H9 (cell line): ENCODE measurements at regions not wholly inside any gene's neighbourhood (a gene's known extent, or its start where the extent isn't known, plus 50 kb on each side); places are given as distances from the start of the nearest gene placed in this dataset.

Experiments used
- DNase-seq: peaks from one replicate; pipeline ENCODE4 v3.0.0-alpha.2; 2017
- H2AFZ ChIP-seq: one replicate; pipeline ENCODE4 v1.6.1; 2013; ENCODE audit warnings: mild to moderate bottlenecking, low read length, control low read depth, moderate library complexity
- H2AK5ac ChIP-seq: 2 replicates; pipeline ENCODE4 v1.6.1; 2013; ENCODE audit warnings: low read length, control low read depth, mixed read lengths; ENCODE audit not compliant: insufficient read length
- H2BK120ac ChIP-seq: one replicate; pipeline ENCODE4 v1.6.1; 2013; ENCODE audit warnings: low read depth, mild to moderate bottlenecking, low read length, control low read depth, inconsistent platforms; ENCODE audit not compliant: poor library complexity, severe bottlenecking
- H2BK12ac ChIP-seq: 2 replicates; pipeline ENCODE4 v1.6.1; 2013; ENCODE audit warnings: low read length, control low read depth, mixed read lengths, low read depth; ENCODE audit not compliant: insufficient read length
- H2BK15ac ChIP-seq: 2 replicates; pipeline ENCODE4 v1.6.1; 2013; ENCODE audit warnings: low read depth, low read length, control low read depth
- H2BK20ac ChIP-seq: one replicate; pipeline ENCODE4 v1.6.1; 2013; ENCODE audit warnings: low read depth, mild to moderate bottlenecking, low read length, control low read depth, inconsistent platforms; ENCODE audit not compliant: poor library complexity, severe bottlenecking
- H2BK5ac ChIP-seq: 2 replicates; pipeline ENCODE4 v1.6.1; 2013; ENCODE audit warnings: low read length, control low read depth, mixed read lengths; ENCODE audit not compliant: insufficient read length
- H3K14ac ChIP-seq: 2 replicates; pipeline ENCODE4 v1.6.1; 2013; ENCODE audit warnings: low read length, control low read depth; ENCODE audit not compliant: insufficient read depth
- H3K18ac ChIP-seq: 2 replicates; pipeline ENCODE4 v1.6.1; 2013; ENCODE audit warnings: low read depth, mild to moderate bottlenecking, mixed read lengths, low read length, control low read depth; ENCODE audit not compliant: insufficient read length
- H3K23ac ChIP-seq: 2 replicates; pipeline ENCODE4 v1.6.1; 2013; ENCODE audit warnings: low read length, control low read depth, mixed read lengths, low read depth; ENCODE audit not compliant: insufficient read length
- H3K23me2 ChIP-seq: 2 replicates; pipeline ENCODE4 v1.6.1; 2013; ENCODE audit warnings: low read depth, mild to moderate bottlenecking, mixed read lengths, low read length, control low read depth; ENCODE audit not compliant: insufficient read length, poor library complexity, severe bottlenecking
- H3K27ac ChIP-seq: 2 replicates; pipeline ENCODE4 v1.5.1; 2013; ENCODE audit warnings: low read length, control low read depth, mixed read lengths, low read depth; ENCODE audit not compliant: insufficient read length
- H3K27me3 ChIP-seq: 2 replicates; pipeline ENCODE4 v1.6.1; 2013; ENCODE audit warnings: low read length, control low read depth, inconsistent platforms; ENCODE audit not compliant: insufficient read depth
- H3K4ac ChIP-seq: 2 replicates; pipeline ENCODE4 v1.6.1; 2013; ENCODE audit warnings: low read depth, mild to moderate bottlenecking, control low read depth, inconsistent platforms, low read length, moderate library complexity
- H3K4me1 ChIP-seq: 2 replicates; pipeline ENCODE4 v1.6.1; 2013; ENCODE audit warnings: low read length, control low read depth, inconsistent platforms; ENCODE audit not compliant: insufficient read depth
- H3K4me2 ChIP-seq: 2 replicates; pipeline ENCODE4 v1.6.1; 2013; ENCODE audit warnings: low read length, control low read depth, mixed read lengths; ENCODE audit not compliant: insufficient read length, insufficient read depth
- H3K56ac ChIP-seq: 2 replicates; pipeline ENCODE4 v1.6.1; 2013; ENCODE audit warnings: low read depth, mild to moderate bottlenecking, mixed read lengths, low read length, control low read depth; ENCODE audit not compliant: insufficient read length
- H3K79me1 ChIP-seq: 2 replicates; pipeline ENCODE4 v1.6.1; 2013; ENCODE audit warnings: low read depth, mild to moderate bottlenecking, moderate library complexity, low read length, control low read depth, inconsistent platforms; ENCODE audit not compliant: insufficient read depth, poor library complexity, severe bottlenecking
- H3K79me2 ChIP-seq: 2 replicates; pipeline ENCODE4 v1.6.1; 2013; ENCODE audit warnings: low read length, control low read depth, inconsistent platforms; ENCODE audit not compliant: insufficient read depth
- H3K9ac ChIP-seq: 2 replicates; pipeline ENCODE4 v1.6.1; 2013; ENCODE audit warnings: low read length, control low read depth, mixed read lengths; ENCODE audit not compliant: insufficient read length; ENCODE audit errors: extremely low read depth
- H3K9me3 ChIP-seq: one replicate; pipeline ENCODE4 v1.6.1; 2013; ENCODE audit warnings: low read depth, low read length, inconsistent platforms; ENCODE audit not compliant: control insufficient read depth
- H3T11ph ChIP-seq: one replicate; pipeline ENCODE4 v1.6.1; 2013; ENCODE audit warnings: mild to moderate bottlenecking, low read length, control low read depth, inconsistent platforms
- H4K20me1 ChIP-seq: one replicate; pipeline ENCODE4 v1.6.1; 2013; ENCODE audit not compliant: control insufficient read depth, insufficient read length, insufficient read depth
- H4K5ac ChIP-seq: 2 replicates; pipeline ENCODE4 v1.6.1; 2013; ENCODE audit warnings: low read depth, mild to moderate bottlenecking, mixed read lengths, low read length, control low read depth; ENCODE audit not compliant: insufficient read length
- H4K8ac ChIP-seq: replicated peaks from 2 replicates; pipeline ENCODE4 v1.6.1; 2013; ENCODE audit warnings: low read length, control low read depth, mixed read lengths, low read depth; ENCODE audit not compliant: insufficient read length
- H4K91ac ChIP-seq: 2 replicates; pipeline ENCODE4 v1.6.1; 2013; ENCODE audit warnings: low read depth, mild to moderate bottlenecking, moderate library complexity, mixed read lengths, low read length, control low read depth; ENCODE audit not compliant: insufficient read length
- H3K27ac Mint-ChIP-seq, 3 experiments: 2 replicates in 2 of 3; 3 replicates in 1 of 3; pipeline ENCODE4 v1.8.0; 2020 to 2021; ENCODE audit warnings: mixed read lengths in 3 of 3, mild to moderate bottlenecking in 1 of 3, moderate library complexity in 1 of 3
- H3K27me3 Mint-ChIP-seq: 2 replicates; pipeline ENCODE4 v1.8.0; 2021; ENCODE audit warnings: low read depth, mild to moderate bottlenecking, moderate library complexity, mixed read lengths
- H3K36me3 Mint-ChIP-seq, 3 experiments: 2 replicates in 2 of 3; 3 replicates in 1 of 3; pipeline ENCODE4 v1.8.0; 2020 to 2021; ENCODE audit warnings: low read depth in 3 of 3, mixed read lengths in 3 of 3; ENCODE audit not compliant: insufficient read depth in 1 of 3
- H3K4me1 Mint-ChIP-seq, 2 experiments: 2 replicates each; pipeline ENCODE4 v1.8.0; 2020; ENCODE audit warnings: mixed read lengths in 2 of 2
- H3K4me3 Mint-ChIP-seq, 2 experiments: 2 replicates in 1 of 2; 3 replicates in 1 of 2; pipeline ENCODE4 v1.8.0; 2020 to 2021; ENCODE audit warnings: mild to moderate bottlenecking in 2 of 2, mixed read lengths in 2 of 2, moderate library complexity in 1 of 2
- H3K9me3 Mint-ChIP-seq, 2 experiments: 2 replicates in 1 of 2; 3 replicates in 1 of 2; pipeline ENCODE4 v1.8.0; 2020; ENCODE audit warnings: mild to moderate bottlenecking in 2 of 2, mixed read lengths in 2 of 2, moderate library complexity in 1 of 2
- WGBS: extraction: QIAGEN DNeasy Blood & Tissue Kit; methylation state at CpG from one replicate; pipeline ENCODE4 v1.1.7; 2013; ENCODE audit warnings: missing lambda C conversion rate, low lambda C conversion rate, mixed read lengths; ENCODE audit not compliant: insufficient read length; ENCODE audit errors: extremely low coverage; 5-methylcytosine and 5-hydroxymethylcytosine counted together
- TF ChIP-seq, protein P1 (sequence below): fragments of 200-600 bp; sonication (generic); conservative IDR thresholded peaks from 3 replicates; pipeline ENCODE4 v1.8.0; 2021; ENCODE audit warnings: antibody characterized with exemption, mild to moderate bottlenecking

GRCh38 chr3:55157731-55158130 is 229.9 kb upstream of the LRTM1 start:
- WGBS: no CpG with 5 or more reads among the region's 1 CpG
- Histone ChIP-seq H3K23me2 (no peaks in the 10 kb centered on the region), H2BK20ac (no peak overlapping the region), H2BK5ac (no peak overlapping the region), H3K27me3 (no peaks in the 10 kb centered on the region), H3K4ac (no peak overlapping the region), H3K79me1 (no peaks in the 10 kb centered on the region), H3K4me1 (no peaks in the 10 kb centered on the region), H3K23ac (no peak overlapping the region), H3K9ac (no peak overlapping the region), H4K5ac (no peak overlapping the region), H4K20me1 (no peaks in the 10 kb centered on the region), H3K9me3 (no peaks in the 10 kb centered on the region), H3K56ac (no peak overlapping the region), H2BK12ac (no peak overlapping the region), H3K79me2 (no peaks in the 10 kb centered on the region), H3K4me2 (no peak overlapping the region), H2BK120ac (no peak overlapping the region), H4K8ac (no peak overlapping the region), H3K27ac (no peak overlapping the region), H2AK5ac (no peak overlapping the region), H4K91ac (no peak overlapping the region), H2BK15ac (no peak overlapping the region), H3T11ph (no peak overlapping the region), H2AFZ (no peak overlapping the region), H3K14ac (no peak overlapping the region), H3K18ac (no peak overlapping the region)
- Mint-ChIP-seq H3K27me3 (peaks cover 4% of the 10 kb centered on the region), H3K9me3 (no peaks in the 10 kb centered on the region), H3K27ac (no peak overlapping the region), H3K36me3 (no peaks in the 10 kb centered on the region), H3K4me1 (peaks cover 5% of the 10 kb centered on the region in 2 experiments; a peak in 3 of 4 replicates), H3K4me3 (no peak overlapping the region)
- TF ChIP-seq, protein P1, sequence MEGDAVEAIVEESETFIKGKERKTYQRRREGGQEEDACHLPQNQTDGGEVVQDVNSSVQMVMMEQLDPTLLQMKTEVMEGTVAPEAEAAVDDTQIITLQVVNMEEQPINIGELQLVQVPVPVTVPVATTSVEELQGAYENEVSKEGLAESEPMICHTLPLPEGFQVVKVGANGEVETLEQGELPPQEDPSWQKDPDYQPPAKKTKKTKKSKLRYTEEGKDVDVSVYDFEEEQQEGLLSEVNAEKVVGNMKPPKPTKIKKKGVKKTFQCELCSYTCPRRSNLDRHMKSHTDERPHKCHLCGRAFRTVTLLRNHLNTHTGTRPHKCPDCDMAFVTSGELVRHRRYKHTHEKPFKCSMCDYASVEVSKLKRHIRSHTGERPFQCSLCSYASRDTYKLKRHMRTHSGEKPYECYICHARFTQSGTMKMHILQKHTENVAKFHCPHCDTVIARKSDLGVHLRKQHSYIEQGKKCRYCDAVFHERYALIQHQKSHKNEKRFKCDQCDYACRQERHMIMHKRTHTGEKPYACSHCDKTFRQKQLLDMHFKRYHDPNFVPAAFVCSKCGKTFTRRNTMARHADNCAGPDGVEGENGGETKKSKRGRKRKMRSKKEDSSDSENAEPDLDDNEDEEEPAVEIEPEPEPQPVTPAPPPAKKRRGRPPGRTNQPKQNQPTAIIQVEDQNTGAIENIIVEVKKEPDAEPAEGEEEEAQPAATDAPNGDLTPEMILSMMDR: no peak
- no peak for DNase-seq
